LNCaP clone FGC (cell line): ENCODE measurements at regions not wholly inside any gene's neighbourhood (a gene's known extent, or its start where the extent isn't known, plus 50 kb on each side); places are given as distances from the start of the nearest gene placed in this dataset.

Experiments
- DNase-seq: peaks from one replicate; pipeline ENCODE4 v3.0.0-alpha.2; 2011; ENCODE audit warnings: low read depth
- H3K4me3 ChIP-seq: 2 replicates; pipeline ENCODE4 v1.5.1; 2011; ENCODE audit warnings: mild to moderate bottlenecking, low read depth, low read length, control low read depth
- TF ChIP-seq, protein P1 (sequence below): IDR thresholded peaks from 2 replicates; pipeline ENCODE4 v1.5.1; 2012; ENCODE audit warnings: mild to moderate bottlenecking; ENCODE audit not compliant: control insufficient read depth, insufficient read depth; ENCODE audit errors: extremely low read depth

DNA sequence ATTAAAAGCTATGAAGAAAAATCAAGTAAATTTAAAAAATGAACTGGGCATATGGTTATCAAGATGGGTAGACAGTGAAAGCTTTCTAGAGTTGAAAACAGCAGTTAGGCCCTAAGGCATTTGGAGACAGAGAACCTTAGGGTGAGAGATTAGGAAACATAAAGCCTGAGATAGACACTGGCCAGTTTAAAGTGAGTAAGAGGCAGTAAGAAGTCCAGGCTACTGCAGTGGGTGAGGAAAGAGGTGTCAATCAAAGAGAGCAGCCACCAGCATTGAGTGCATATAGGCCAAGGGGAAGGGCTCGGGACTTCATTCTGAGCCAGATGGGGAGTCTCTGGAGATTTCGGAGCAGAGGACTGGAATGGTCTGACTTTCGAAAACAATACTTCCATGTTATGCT, 1360.5 kb upstream of the ADGRL4 start:
- no peak for DNase-seq
- no peak overlapping the region for H3K4me3 ChIP-seq
- TF ChIP-seq, protein P1, sequence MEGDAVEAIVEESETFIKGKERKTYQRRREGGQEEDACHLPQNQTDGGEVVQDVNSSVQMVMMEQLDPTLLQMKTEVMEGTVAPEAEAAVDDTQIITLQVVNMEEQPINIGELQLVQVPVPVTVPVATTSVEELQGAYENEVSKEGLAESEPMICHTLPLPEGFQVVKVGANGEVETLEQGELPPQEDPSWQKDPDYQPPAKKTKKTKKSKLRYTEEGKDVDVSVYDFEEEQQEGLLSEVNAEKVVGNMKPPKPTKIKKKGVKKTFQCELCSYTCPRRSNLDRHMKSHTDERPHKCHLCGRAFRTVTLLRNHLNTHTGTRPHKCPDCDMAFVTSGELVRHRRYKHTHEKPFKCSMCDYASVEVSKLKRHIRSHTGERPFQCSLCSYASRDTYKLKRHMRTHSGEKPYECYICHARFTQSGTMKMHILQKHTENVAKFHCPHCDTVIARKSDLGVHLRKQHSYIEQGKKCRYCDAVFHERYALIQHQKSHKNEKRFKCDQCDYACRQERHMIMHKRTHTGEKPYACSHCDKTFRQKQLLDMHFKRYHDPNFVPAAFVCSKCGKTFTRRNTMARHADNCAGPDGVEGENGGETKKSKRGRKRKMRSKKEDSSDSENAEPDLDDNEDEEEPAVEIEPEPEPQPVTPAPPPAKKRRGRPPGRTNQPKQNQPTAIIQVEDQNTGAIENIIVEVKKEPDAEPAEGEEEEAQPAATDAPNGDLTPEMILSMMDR: no peak

DNA sequence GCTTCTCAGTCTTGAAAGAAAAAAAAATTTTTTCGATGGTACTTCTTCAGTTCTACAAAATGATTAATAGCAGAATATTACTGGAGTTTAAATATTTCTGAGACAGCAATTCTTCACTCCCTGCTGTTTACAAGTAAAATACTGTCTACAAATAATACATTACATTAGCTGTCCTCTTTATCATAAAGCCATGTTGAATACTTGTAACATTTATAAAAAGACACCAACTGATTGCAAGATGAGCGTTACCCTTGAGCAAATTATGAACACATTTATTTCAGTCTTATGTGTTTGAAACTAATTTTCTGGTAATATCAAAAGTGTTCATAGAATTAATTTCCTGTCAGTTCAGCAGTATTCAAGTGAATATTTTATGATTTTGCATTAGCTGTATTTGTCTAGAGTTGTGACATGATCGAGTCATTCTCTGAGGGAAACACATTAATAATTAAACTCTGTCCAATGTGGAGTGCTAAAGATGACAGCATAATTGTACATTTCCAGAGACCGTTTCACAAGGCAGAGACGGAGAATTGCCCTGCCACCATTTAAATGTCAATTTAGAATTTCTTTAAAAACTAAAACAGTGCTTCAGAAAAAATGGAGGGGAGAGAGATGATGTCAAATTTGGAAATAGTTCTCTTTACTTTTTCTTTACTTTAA, 1359.0 kb upstream of the ADGRL4 start:
- TF ChIP-seq, protein P1: no peak
- no peak overlapping the region for H3K4me3 ChIP-seq

DNA sequence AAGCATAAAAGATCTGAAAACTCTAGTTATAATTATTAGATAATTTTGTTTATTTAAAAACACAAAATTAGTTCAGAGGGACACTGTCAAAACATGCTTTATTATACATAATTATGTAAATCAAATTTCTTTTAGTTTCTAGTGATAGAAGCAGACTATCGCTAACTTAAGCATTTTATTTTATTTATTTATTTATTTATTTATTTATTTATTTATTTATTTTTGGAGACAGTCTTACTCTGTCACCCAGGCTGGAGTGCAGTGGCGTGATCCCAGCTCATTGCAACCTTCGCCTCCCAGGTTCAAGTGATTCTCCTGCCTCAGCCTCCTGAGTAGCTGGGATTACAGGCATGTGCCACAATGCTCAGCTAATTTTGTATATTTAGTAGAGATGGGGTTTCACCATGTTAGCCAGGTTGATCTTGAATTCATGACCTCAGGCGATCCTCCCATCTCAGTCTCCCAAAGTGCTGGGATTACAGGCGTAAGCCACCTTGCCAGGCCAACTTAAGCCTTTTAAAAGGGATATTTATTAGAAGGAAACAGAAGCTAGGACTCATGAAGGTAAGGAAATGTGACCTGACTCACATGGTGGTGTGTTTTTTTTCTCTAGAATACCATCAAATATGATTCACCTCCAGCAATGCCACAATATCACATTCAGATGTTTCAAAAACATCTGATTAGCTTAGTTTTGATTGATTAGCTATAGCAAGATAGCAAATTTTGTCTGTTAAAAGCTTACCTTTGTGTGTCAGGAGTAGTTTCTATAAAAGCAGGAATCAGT, 1357.4 kb upstream of the ADGRL4 start:
- no peak overlapping the region for H3K4me3 ChIP-seq
- DNase-seq: no peak
- TF ChIP-seq, protein P1: no peak

More for the DNA sequence above, 1359.0 kb upstream of the ADGRL4 start:
- no peak for DNase-seq

DNA sequence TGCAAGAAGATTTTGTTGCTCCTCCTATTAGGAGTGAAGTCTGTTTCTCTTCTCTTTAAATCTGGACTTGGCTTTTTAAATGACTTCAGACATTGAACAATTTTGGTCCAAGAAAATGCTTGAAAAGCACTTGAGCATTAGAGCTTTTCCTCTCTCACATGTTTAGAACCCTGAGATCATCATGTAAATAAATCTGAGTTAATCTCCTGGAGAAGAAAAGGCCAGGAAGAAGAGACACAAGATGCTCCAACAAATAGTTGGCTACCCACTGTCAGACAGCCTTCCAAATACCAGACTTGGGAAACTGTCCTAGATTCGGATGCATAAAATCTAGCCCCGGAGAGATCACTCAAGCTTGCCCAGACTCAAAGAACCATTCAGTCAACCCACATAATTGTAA, 1353.1 kb upstream of the ADGRL4 start:
- no peak overlapping the region for H3K4me3 ChIP-seq
- TF ChIP-seq, protein P1: no peak
- no peak for DNase-seq

DNA sequence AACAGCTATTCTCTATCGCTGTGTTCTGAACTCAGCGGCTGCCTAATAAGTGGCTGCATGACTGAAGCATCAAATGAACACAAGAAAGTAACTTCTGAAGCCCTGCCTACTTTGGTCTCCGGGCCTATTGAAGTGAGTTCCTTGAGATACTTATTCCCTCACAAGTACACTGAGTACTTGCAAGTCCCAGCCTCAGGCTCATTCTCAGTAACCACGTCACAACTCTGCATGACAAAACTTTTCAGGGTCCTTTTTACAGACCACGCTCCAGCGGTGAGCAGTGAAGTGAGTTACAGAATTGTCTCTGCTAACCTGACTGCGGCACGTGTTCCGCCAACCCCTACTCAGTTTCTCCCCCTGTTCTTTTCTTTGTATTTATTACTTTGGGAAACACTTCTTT, 1342.7 kb upstream of the ADGRL4 start:
- no peak overlapping the region for H3K4me3 ChIP-seq
- no peak for DNase-seq
- TF ChIP-seq, protein P1: no peak

DNA sequence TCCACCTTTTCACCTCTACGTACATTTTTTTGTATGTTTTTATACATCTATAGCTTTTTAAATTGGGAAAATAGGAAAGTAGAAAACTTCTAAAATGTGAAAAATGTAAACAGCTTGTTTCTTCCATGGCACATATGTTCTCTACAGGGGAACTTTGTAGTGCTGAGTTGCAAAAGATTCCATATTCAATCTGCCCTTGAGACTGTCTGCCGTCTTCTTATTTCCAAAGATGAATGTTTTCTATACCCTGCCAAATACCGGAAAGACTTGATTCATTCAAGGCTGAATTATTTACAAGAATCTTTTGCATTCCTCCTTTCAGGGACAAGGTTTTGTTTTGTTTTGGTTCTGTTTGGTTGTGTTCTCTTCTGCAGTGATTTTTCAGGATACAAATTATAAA, 1334.5 kb upstream of the ADGRL4 start:
- TF ChIP-seq, protein P1: no peak
- DNase-seq: no peak
- H3K4me3 ChIP-seq: no peak overlapping the region
